Activated naive CD4-positive, alpha-beta T cell treated with anti-CD3 and anti-CD28 coated beads for 36 hours (primary cell): ENCODE measurements at regions not wholly inside any gene's neighbourhood (a gene's known extent, or its start where the extent isn't known, plus 50 kb on each side); places are given as distances from the start of the nearest gene placed in this dataset.

Experiments
- CTCF ChIA-PET: fragments of 350-600 bp; sonication (Branson Sonifier 250); formaldehyde crosslinking; loops from one replicate; lab custom pipeline; 2021; ENCODE audit warnings: antibody characterized with exemption; lab: Charles Lee
- DNase-seq: peaks from one replicate; pipeline ENCODE4 v3.0.0-alpha.2; 2020
- H3K27ac Mint-ChIP-seq: one replicate; pipeline ENCODE4 v1.8.0; 2021; ENCODE audit warnings: mild to moderate bottlenecking, mixed read lengths
- H3K27me3 Mint-ChIP-seq: one replicate; pipeline ENCODE4 v1.8.0; 2021; ENCODE audit warnings: low read depth, mixed read lengths
- H3K36me3 Mint-ChIP-seq: one replicate; pipeline ENCODE4 v1.8.0; 2021; ENCODE audit warnings: low read depth, mixed read lengths
- H3K4me1 Mint-ChIP-seq: one replicate; pipeline ENCODE4 v1.8.0; 2021; ENCODE audit warnings: low read depth, mixed read lengths
- H3K4me3 Mint-ChIP-seq: one replicate; pipeline ENCODE4 v1.8.0; 2021; ENCODE audit warnings: mild to moderate bottlenecking, moderate library complexity, mixed read lengths
- H3K9me3 Mint-ChIP-seq: one replicate; pipeline ENCODE4 v1.8.0; 2021; ENCODE audit warnings: mixed read lengths
- intact Hi-C: fragments of 100-400 bp; cut with micrococcal nuclease; formaldehyde crosslinking; loops from one replicate; pipeline ENCODE4 v1.15.1; 2023

- no peak overlapping the region for H3K4me3 Mint-ChIP-seq
- CTCF ChIA-PET, result no interaction called here
- H3K4me1 Mint-ChIP-seq, result no peaks in the 10 kb centered on the region
- no peak overlapping the region for H3K27ac Mint-ChIP-seq
- H3K36me3 Mint-ChIP-seq, result no peaks in the 10 kb centered on the region
- DNase-seq, result no peak
- peaks cover 9% of the 10 kb centered on the region for H3K9me3 Mint-ChIP-seq
- no peaks in the 10 kb centered on the region for H3K27me3 Mint-ChIP-seq
- intact Hi-C loops, result no loop called here
Observed at GRCh38 chr7:9869151-9869550, 1104.5 kb upstream of the PHF14 start.

GRCh38 chr7:9869566-9869965 lies 1104.1 kb upstream of the PHF14 start:
- H3K9me3 Mint-ChIP-seq, result peaks cover 9% of the 10 kb centered on the region
- intact Hi-C loops, result no loop called here
- no peaks in the 10 kb centered on the region for H3K27me3 Mint-ChIP-seq
- H3K4me1 Mint-ChIP-seq, result no peaks in the 10 kb centered on the region
- no peaks in the 10 kb centered on the region for H3K36me3 Mint-ChIP-seq
- CTCF ChIA-PET, result no interaction called here
- DNase-seq, result no peak
- H3K4me3 Mint-ChIP-seq, result no peak overlapping the region
- no peak overlapping the region for H3K27ac Mint-ChIP-seq

DNA sequence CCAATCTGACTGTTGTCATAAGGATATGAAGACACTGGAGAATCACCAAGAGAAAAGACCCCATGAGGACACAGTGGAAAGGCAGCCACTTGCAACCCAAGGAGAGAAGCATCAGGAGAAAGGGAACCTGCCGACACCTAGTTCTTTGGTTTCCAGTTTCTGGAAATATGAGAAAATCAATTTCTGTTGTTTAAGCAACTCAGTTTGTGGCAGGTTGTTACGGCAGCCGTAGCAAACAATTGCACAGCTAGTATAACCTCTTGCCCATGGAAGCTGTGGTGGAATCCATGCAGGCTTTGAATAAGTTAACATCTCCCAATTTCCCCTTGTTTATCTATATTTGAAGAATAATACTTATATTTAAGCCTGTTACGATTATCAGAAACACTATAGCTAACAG lies 1103.0 kb upstream of the PHF14 start:
- Mint-ChIP-seq H3K27me3 (no peaks in the 10 kb centered on the region), H3K4me3 (no peak overlapping the region), H3K9me3 (peaks cover 9% of the 10 kb centered on the region), H3K27ac (no peak overlapping the region), H3K36me3 (no peaks in the 10 kb centered on the region), H3K4me1 (no peaks in the 10 kb centered on the region)
- no peak for DNase-seq
- CTCF ChIA-PET, result no interaction called here
- intact Hi-C loops, result no loop called here

DNA sequence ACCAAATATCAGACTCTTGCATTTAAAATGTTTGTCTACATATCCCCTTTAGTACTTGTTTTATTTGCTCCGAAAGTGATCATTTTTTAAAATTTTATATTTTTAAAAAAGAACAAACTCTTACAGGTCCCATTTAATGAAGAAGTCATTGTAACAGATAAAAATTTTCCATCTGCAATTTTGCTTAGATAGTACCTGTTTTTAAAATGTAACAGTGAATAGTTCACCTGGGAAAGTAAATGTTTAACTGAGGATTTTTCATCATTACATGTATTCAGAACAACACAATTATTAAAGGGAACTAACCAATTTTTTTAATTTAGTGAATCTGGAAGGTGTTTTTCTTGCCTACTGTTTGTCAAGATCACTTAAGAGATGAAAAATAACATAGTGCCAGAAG lies 1099.5 kb upstream of the PHF14 start:
- Mint-ChIP-seq H3K27ac (no peak overlapping the region), H3K27me3 (no peaks in the 10 kb centered on the region), H3K36me3 (no peaks in the 10 kb centered on the region), H3K9me3 (peaks cover 8% of the 10 kb centered on the region), H3K4me3 (no peak overlapping the region), H3K4me1 (no peaks in the 10 kb centered on the region)
- intact Hi-C loops, result no loop called here
- no peak for DNase-seq
- CTCF ChIA-PET, result no interaction called here

- intact Hi-C loops, result no loop called here
- Mint-ChIP-seq H3K4me3 (no peak overlapping the region), H3K9me3 (peaks cover 8% of the 10 kb centered on the region), H3K27ac (no peak overlapping the region), H3K27me3 (no peaks in the 10 kb centered on the region), H3K4me1 (no peaks in the 10 kb centered on the region), H3K36me3 (no peaks in the 10 kb centered on the region)
- CTCF ChIA-PET, result no interaction called here
- DNase-seq, result no peak
Observed at GRCh38 chr7:9876053-9876452, 1097.6 kb upstream of the PHF14 start.

GRCh38 chr7:9889554-9889953 lies 1084.1 kb upstream of the PHF14 start:
- peaks cover 8% of the 10 kb centered on the region for H3K9me3 Mint-ChIP-seq
- H3K4me1 Mint-ChIP-seq, result no peaks in the 10 kb centered on the region
- no peaks in the 10 kb centered on the region for H3K36me3 Mint-ChIP-seq
- CTCF ChIA-PET, result no interaction called here
- H3K27ac Mint-ChIP-seq, result no peak overlapping the region
- no peak for DNase-seq
- intact Hi-C loops, result no loop called here
- no peaks in the 10 kb centered on the region for H3K27me3 Mint-ChIP-seq
- no peak overlapping the region for H3K4me3 Mint-ChIP-seq

DNA sequence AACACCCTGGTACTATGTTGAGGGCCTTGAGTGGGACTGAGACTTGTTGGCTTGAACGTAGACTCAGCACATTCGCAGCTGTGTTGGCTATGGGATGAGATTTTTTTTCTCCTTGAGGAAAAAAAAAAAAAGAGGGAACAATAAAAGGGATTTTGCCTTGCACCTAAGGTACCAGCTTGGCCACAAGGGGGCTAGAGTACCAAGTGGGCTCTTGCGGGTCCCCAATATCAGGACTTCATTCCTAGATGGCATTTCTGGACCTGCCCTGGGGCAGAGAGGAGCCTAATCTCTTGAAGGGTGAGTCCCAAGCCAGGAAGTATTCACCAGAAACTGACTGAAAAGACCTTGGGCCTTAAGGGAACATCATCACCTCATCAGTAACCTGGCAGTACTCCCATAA lies 1083.6 kb upstream of the PHF14 start:
- CTCF ChIA-PET, result no interaction called here
- no peak for DNase-seq
- peaks cover 8% of the 10 kb centered on the region for H3K9me3 Mint-ChIP-seq
- intact Hi-C loops, result no loop called here
- H3K4me3 Mint-ChIP-seq, result no peak overlapping the region
- H3K36me3 Mint-ChIP-seq, result no peaks in the 10 kb centered on the region
- H3K27me3 Mint-ChIP-seq, result no peaks in the 10 kb centered on the region
- H3K4me1 Mint-ChIP-seq, result no peaks in the 10 kb centered on the region
- H3K27ac Mint-ChIP-seq, result no peak overlapping the region

GRCh38 chr7:9891056-9891455 lies 1082.6 kb upstream of the PHF14 start:
- peaks cover 11% of the 10 kb centered on the region for H3K9me3 Mint-ChIP-seq

GRCh38 chr7:9900339-9900738 lies 1073.3 kb upstream of the PHF14 start:
- no peak for DNase-seq
- Mint-ChIP-seq H3K36me3 (no peaks in the 10 kb centered on the region), H3K27me3 (no peaks in the 10 kb centered on the region), H3K4me3 (no peak overlapping the region), H3K27ac (no peak overlapping the region), H3K4me1 (no peaks in the 10 kb centered on the region), H3K9me3 (peaks cover 27% of the 10 kb centered on the region)
- CTCF ChIA-PET, result no interaction called here
- intact Hi-C loops, result no loop called here

More at GRCh38 chr7:9891056-9891455, 1082.6 kb upstream of the PHF14 start:
- no peak overlapping the region for H3K27ac Mint-ChIP-seq
- CTCF ChIA-PET, result no interaction called here
- no peaks in the 10 kb centered on the region for H3K27me3 Mint-ChIP-seq
- H3K4me3 Mint-ChIP-seq, result no peak overlapping the region
- H3K4me1 Mint-ChIP-seq, result no peaks in the 10 kb centered on the region
- no peaks in the 10 kb centered on the region for H3K36me3 Mint-ChIP-seq
- DNase-seq, result no peak
- intact Hi-C loops, result no loop called here

- Mint-ChIP-seq H3K36me3 (no peaks in the 10 kb centered on the region), H3K9me3 (peaks cover 6% of the 10 kb centered on the region), H3K27me3 (no peaks in the 10 kb centered on the region), H3K4me3 (no peak overlapping the region), H3K4me1 (no peaks in the 10 kb centered on the region), H3K27ac (no peak overlapping the region)
- intact Hi-C loops, result no loop called here
- CTCF ChIA-PET, result no interaction called here
- no peak for DNase-seq
Observed at GRCh38 chr7:9921326-9921725, 1052.3 kb upstream of the PHF14 start.

DNA sequence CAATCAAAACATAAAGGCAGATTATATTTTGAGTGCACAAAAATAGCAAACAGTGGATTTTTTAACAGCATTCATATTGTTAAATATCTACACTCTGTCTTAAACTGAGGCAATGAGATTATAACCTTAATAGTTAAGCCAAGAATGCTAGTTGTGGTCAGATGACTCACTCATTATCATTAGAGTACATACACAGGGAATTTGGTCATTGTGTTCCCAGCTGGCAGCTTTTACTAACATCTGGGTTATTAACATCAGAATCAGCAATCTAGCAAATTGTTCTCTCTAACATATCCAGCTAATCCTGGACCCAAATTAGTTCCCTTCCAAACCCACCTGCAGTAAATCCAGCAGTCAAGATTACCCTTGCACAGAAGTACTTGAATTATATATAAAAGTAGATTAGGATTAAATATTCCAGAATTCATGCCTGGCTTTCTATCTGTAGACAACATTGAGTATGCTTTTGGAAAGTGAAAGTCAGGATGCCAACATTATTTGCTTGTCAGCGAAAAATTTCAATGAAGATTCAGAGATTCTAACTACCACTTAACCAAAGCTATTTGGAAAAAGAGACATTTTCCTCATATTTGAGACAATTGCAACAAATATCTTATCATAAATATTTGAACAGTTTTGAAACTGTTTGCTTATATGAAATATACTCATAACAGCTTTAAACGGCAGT lies 1035.6 kb upstream of the PHF14 start:
- Mint-ChIP-seq H3K36me3 (no peaks in the 10 kb centered on the region), H3K4me1 (no peaks in the 10 kb centered on the region), H3K27me3 (no peaks in the 10 kb centered on the region), H3K9me3 (no peaks in the 10 kb centered on the region), H3K4me3 (no peak overlapping the region), H3K27ac (no peak overlapping the region)
- DNase-seq, result no peak
- CTCF ChIA-PET, result no interaction called here
- intact Hi-C loops, result no loop called here

DNA sequence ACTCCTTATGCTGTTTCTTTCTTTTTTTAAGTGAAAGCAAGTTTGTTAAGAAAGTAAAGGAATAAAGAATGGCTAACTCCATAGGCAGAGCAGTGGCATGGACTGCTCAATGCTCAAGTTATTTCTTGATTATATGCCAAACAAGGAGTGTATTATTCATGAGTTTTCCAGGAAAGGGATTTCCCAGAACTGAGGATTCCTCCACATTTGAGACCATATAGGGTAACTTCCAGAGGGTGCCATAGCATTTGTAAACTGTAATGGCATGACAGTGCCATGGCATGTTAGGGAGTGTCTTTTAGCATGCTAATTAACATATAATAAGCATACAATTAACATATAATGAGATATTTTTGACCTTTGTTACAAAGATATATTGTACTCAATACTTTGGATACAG lies 1034.5 kb upstream of the PHF14 start:
- intact Hi-C loops, result no loop called here

DNA sequence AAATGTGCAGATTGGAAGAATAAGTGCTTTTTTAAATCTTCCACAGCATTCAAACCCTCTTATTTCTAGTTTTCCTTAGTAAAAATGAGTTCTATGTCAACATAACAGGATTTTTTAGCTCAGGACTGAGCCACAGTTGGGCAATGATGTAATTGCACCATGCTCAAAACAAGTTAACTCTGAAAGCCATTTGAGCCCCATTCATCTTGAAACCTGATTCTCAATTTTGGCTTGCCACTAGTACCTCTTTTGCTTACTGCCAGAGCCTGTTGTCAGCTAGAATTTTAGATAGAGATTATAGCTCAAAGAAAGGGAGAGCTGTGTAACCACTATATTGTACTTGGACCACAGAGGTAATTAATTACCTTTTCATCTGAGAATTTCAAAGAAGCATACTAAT lies 1028.5 kb upstream of the PHF14 start:
- DNase-seq, result no peak
- intact Hi-C loops, result no loop called here
- H3K27me3 Mint-ChIP-seq, result no peaks in the 10 kb centered on the region
- H3K4me3 Mint-ChIP-seq, result no peak overlapping the region
- H3K9me3 Mint-ChIP-seq, result peaks cover 3% of the 10 kb centered on the region
- H3K4me1 Mint-ChIP-seq, result no peaks in the 10 kb centered on the region
- H3K36me3 Mint-ChIP-seq, result no peaks in the 10 kb centered on the region
- CTCF ChIA-PET, result no interaction called here
- H3K27ac Mint-ChIP-seq, result no peak overlapping the region

More for the DNA sequence above, 1034.5 kb upstream of the PHF14 start:
- no peak overlapping the region for H3K27ac Mint-ChIP-seq
- H3K4me1 Mint-ChIP-seq, result no peaks in the 10 kb centered on the region
- no peaks in the 10 kb centered on the region for H3K9me3 Mint-ChIP-seq
- H3K4me3 Mint-ChIP-seq, result no peak overlapping the region
- DNase-seq, result no peak
- H3K36me3 Mint-ChIP-seq, result no peaks in the 10 kb centered on the region
- CTCF ChIA-PET, result no interaction called here
- H3K27me3 Mint-ChIP-seq, result no peaks in the 10 kb centered on the region
